ENCODE measurements at regions not wholly inside any gene's neighbourhood (a gene's known extent, or its start where the extent isn't known, plus 50 kb on each side); places are given as distances from the start of the nearest gene placed in this dataset.

GRCh38 chr4:123856689-123857545 lies 460.3 kb downstream of the SPRY1 start:
- no peak for DNase-seq (ENCODE audit: low read depth)
- TF ChIP-seq, protein P1, sequence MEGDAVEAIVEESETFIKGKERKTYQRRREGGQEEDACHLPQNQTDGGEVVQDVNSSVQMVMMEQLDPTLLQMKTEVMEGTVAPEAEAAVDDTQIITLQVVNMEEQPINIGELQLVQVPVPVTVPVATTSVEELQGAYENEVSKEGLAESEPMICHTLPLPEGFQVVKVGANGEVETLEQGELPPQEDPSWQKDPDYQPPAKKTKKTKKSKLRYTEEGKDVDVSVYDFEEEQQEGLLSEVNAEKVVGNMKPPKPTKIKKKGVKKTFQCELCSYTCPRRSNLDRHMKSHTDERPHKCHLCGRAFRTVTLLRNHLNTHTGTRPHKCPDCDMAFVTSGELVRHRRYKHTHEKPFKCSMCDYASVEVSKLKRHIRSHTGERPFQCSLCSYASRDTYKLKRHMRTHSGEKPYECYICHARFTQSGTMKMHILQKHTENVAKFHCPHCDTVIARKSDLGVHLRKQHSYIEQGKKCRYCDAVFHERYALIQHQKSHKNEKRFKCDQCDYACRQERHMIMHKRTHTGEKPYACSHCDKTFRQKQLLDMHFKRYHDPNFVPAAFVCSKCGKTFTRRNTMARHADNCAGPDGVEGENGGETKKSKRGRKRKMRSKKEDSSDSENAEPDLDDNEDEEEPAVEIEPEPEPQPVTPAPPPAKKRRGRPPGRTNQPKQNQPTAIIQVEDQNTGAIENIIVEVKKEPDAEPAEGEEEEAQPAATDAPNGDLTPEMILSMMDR (conservative IDR thresholded peaks at IDR 0.05; ENCODE audit: low read depth, low read length) = no peak
- no peak overlapping the region for H3K4me3 ChIP-seq (ENCODE audit: low read length)

GRCh38 chr4:123858465-123858864 lies 461.9 kb downstream of the SPRY1 start:
- DNase-seq (ENCODE audit: low read depth) = no peak
- no peak overlapping the region for H3K4me3 ChIP-seq (ENCODE audit: low read length)
- TF ChIP-seq, protein P1 (conservative IDR thresholded peaks at IDR 0.05; ENCODE audit: low read depth, low read length) = no peak

DNA sequence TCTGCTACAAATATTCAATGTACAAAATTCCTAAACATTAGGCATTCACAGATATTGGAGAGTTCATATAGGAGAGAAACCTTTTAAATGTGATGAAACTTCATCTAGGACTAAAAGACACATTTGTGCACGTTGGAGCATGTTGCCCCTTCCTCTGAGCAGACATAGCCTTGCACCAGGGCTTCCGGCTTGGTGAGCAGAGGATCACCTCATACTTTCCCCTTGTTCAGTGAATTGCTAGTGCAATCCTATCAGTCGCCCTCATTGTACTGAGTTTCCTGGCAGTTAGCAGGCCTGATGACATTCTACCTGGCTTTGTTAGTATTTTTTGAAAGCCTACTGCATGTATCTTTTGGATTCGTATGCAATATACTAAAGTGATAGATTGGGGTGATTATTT lies 466.2 kb downstream of the SPRY1 start:
- TF ChIP-seq, protein P1 (conservative IDR thresholded peaks at IDR 0.05; ENCODE audit: low read depth, low read length) = no peak
- no peak overlapping the region for H3K4me3 ChIP-seq (ENCODE audit: low read length)
- no peak for DNase-seq (ENCODE audit: low read depth)

- TF ChIP-seq, protein P1 (conservative IDR thresholded peaks at IDR 0.05; ENCODE audit: low read depth, low read length) = no peak
- DNase-seq (ENCODE audit: low read depth) = no peak
- H3K4me3 ChIP-seq (ENCODE audit: low read length) = no peak overlapping the region
These were observed 470.2 kb downstream of the SPRY1 start for GRCh38 chr4:123866796-123867195.

DNA sequence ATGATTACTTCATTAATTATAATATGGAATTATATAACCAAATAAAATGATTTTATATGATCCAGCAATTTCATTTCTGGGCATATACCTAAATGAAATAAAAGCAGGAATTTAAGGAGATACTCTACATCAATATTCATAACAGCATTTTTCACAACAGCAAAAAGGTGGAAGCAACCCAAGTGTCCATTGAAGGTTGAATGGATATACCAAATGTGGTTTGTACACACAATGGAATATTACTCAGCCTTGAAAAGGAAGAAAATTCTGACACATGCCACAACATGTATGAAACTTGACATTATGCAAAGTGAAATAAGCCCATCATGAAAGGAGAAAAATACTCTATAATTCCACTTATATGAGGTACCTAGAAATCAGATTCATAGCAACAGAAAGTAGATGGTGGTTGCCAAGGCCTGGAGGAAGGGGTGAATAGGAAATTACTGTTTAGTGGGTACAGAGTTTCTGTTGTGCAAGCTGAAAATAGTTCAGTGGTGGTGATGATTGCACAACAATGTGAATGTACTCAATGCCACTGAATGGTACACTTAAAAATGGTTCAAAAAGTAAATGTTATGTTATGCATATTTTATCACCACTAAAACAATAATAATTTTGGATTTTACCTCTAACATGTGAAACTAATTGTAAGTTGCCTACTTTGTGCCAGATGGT lies 471.5 kb downstream of the SPRY1 start:
- no peak overlapping the region for H3K4me3 ChIP-seq (ENCODE audit: low read length)
- TF ChIP-seq, protein P1 (conservative IDR thresholded peaks at IDR 0.05; ENCODE audit: low read depth, low read length) = no peak
- DNase-seq (ENCODE audit: low read depth) = no peak

- TF ChIP-seq, protein P1 (conservative IDR thresholded peaks at IDR 0.05; ENCODE audit: low read depth, low read length) = no peak
- no peak overlapping the region for H3K4me3 ChIP-seq (ENCODE audit: low read length)
- DNase-seq (ENCODE audit: low read depth) = peak; percentile 43
These were observed 473.0 kb downstream of the SPRY1 start for GRCh38 chr4:123869286-123870215.
